Cardiac fibroblast (primary cell): ENCODE measurements at regions not wholly inside any gene's neighbourhood (a gene's known extent, or its start where the extent isn't known, plus 50 kb on each side); places are given as distances from the start of the nearest gene placed in this dataset.
A peak's percentile ranks its signal among the peaks of the same experiment; 100 is the strongest.

Experiments
- DNase-seq, 2 donors: peaks; one replicate each; pipeline versions ENCODE4 v3.0.0 to v3.0.0-alpha.2; 2010; ENCODE audit warnings: low read depth in 2 of 2
- H3K4me3 ChIP-seq, 2 donors: replicated peaks in 1 of 2; 1 replicate in 1 of 2; 2 replicates in 1 of 2; pipeline ENCODE4 v1.5.1; 2011; ENCODE audit warnings: low read depth in 2 of 2, low read length in 2 of 2, mild to moderate bottlenecking in 2 of 2, moderate library complexity in 1 of 2
- TF ChIP-seq, protein P1 (sequence below): IDR thresholded peaks from one replicate; pipeline ENCODE4 v1.5.1; 2011; ENCODE audit warnings: low read depth, mild to moderate bottlenecking, low read length, inconsistent platforms

DNA sequence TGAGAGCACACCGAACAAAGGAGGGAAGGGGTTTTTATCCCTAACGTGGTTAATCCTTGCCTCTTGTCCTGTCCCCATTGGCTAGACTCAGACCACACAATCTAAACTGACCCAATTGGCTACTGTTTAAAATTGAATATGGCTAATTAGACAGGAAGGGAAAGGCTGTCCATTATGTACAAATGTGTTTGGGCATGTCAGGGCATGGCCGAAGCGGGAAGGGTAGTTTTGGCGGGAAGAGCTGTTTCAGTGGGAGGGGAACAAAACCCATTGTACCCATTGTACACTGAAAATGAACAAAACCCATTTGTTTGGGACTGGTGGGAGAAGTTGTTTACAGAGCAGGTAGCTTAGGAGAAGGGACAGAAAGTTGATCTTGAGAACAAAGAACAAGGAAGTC lies 330.9 kb upstream of the POU1F1 start:
- no peak overlapping the region for H3K4me3 ChIP-seq
- DNase-seq = no peak
- TF ChIP-seq, protein P1, sequence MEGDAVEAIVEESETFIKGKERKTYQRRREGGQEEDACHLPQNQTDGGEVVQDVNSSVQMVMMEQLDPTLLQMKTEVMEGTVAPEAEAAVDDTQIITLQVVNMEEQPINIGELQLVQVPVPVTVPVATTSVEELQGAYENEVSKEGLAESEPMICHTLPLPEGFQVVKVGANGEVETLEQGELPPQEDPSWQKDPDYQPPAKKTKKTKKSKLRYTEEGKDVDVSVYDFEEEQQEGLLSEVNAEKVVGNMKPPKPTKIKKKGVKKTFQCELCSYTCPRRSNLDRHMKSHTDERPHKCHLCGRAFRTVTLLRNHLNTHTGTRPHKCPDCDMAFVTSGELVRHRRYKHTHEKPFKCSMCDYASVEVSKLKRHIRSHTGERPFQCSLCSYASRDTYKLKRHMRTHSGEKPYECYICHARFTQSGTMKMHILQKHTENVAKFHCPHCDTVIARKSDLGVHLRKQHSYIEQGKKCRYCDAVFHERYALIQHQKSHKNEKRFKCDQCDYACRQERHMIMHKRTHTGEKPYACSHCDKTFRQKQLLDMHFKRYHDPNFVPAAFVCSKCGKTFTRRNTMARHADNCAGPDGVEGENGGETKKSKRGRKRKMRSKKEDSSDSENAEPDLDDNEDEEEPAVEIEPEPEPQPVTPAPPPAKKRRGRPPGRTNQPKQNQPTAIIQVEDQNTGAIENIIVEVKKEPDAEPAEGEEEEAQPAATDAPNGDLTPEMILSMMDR = no peak

DNA sequence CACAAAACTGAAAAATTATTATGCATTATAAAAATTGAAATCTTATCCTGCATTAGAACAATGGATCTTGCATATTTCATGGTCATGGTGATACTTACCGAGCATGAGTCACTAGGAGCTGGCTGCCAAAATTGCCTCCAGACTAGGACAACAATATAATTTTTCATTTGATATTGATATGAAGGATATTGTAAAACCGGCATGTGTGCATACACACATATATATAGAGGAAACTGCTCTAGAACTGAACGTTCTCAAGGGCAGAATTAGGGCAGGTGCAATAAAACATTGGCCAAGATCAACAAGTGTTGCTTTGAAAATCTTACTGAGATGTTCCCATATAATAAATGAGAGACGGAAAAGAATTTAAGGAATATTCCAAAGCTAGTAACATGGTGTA lies 319.4 kb upstream of the POU1F1 start:
- TF ChIP-seq, protein P1 = no peak
- no peak overlapping the region for H3K4me3 ChIP-seq
- DNase-seq = peak in 1 of 2 donors; percentile 23

DNA sequence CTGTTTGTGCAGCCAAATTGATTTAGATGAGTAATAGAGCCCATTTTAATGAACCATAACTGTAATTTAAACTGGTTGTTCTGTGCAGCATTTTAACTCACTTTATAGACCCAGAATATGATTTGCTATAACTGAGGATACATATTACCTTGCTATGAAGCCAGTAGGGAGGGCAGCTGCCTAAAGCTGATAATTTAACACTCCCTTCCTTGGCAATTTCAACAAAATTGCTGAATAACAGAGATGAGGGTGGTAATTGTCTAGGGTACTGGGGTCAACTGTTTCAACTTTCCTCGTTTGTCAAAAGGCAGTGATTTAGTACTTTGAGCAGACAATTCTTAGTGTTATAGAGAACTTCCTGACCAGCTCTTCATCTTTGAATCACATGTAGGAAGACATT lies 304.9 kb upstream of the POU1F1 start:
- DNase-seq = no peak
- TF ChIP-seq, protein P1 = no peak
- no peak overlapping the region for H3K4me3 ChIP-seq

DNA sequence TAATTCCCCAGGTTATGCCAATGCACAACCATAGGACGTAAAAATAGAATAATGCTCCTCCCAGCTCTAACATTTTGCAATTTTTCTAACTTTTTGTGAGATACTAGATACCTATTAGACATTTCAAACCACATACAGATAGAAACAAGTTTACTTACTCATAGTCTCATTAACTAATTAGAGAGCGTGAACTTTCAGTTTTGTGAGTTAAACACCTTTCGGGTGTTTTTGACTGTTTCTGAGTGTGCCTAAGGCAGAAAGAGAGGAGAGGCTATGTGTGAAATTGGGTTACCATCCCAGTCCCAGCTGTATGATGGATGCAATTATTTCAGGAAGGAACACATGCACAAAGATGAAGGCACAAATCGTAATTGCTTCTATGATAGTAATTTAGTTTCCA lies 300.4 kb upstream of the POU1F1 start:
- no peak overlapping the region for H3K4me3 ChIP-seq
- no peak for DNase-seq
- TF ChIP-seq, protein P1 = no peak

DNA sequence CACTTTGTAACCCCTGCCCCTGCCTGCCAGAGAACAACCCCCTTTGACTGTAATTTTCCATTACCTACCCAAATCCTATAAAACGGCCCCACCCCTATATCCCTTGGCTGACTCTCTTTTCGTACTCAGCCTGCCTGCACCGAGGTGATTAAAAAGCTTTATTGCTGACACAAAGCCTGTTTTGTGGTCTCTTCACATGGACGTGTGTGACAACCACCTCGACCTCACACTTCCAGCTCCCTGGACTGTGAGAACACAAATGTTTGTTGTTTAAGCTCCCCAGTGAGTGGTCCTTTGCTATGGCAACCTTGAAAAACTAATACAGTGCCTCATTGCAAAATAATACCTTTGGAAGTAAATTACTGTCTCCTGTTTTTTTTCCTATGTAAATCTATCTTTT lies 299.2 kb upstream of the POU1F1 start:
- no peak for DNase-seq
- TF ChIP-seq, protein P1 = no peak
- no peak overlapping the region for H3K4me3 ChIP-seq

DNA sequence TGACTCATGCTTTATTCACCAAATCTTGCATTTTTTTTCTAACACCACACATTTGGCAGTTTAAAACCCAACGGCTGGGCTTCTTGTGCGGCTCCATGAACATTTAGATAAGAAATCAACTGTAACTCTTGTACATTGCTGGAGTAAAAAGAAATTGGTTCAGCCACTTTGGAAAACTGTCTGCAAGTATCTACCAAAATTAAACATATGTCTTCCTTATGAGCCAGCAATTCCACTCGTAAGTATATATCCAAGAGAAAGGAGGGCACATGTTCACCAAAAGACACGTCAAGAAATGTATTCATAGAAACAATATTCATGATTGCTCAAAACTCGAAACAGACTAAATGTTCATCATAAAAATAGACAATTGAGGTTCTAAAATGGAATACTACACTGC lies 291.9 kb upstream of the POU1F1 start:
- no peak overlapping the region for H3K4me3 ChIP-seq
- no peak for DNase-seq
- TF ChIP-seq, protein P1 = no peak

DNA sequence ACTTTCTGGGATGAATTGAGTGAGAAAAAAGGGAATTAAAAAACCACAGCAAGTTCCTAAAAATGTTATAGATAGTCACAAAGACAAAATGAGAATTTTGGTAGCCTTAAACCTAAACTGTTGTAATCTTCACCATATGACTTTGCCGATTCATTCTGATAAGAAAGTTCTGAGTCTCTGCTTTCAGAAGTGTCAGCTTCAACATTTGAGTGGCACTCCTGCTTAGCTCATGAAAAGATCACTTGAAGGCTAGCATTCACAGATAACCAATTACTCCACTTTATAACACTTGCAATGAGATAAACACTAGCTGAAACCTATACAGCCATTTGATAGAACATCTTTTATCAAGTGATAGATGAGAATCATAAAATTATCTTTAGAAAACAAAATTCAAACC lies 288.1 kb upstream of the POU1F1 start:
- DNase-seq = no peak
- H3K4me3 ChIP-seq = no peak overlapping the region
- TF ChIP-seq, protein P1 = no peak
